SK-N-SH (cell line): ENCODE measurements at regions not wholly inside any gene's neighbourhood (a gene's known extent, or its start where the extent isn't known, plus 50 kb on each side); places are given as distances from the start of the nearest gene placed in this dataset.
"Not testable (repeated sequence)": the region's sequence is repeated elsewhere in the genome, so short reads cannot be mapped to it uniquely, and the experiment has no call there.

Experiments
- CHD2 ChIP-seq: fragments of 150-350 bp; IDR thresholded peaks from 2 replicates; pipeline ENCODE4 v1.6.1; 2018; ENCODE audit warnings: low read length; ENCODE audit not compliant: partially characterized antibody
- CTCF ChIP-seq: fragments of 200-600 bp; sonication (generic); IDR thresholded peaks from 2 replicates; pipeline ENCODE4 v1.6.1; 2017; ENCODE audit warnings: antibody characterized with exemption, mild to moderate bottlenecking, moderate library complexity
- EP300 ChIP-seq, 2 experiments: IDR thresholded peaks; 2 replicates each; pipeline versions ENCODE4 v1.4.0 to v1.6.1; 2012; ENCODE audit warnings: borderline replicate concordance in 1 of 2, low read depth in 1 of 2, low read length in 1 of 2
- EZH2phosphoT487 ChIP-seq: fragments of 200-600 bp; sonication (generic); IDR thresholded peaks from 2 replicates; pipeline ENCODE4 v1.6.1; 2017; ENCODE audit warnings: low read depth, mixed run types, mild to moderate bottlenecking, antibody characterized with exemption, moderate library complexity, borderline replicate concordance
- POLR2AphosphoS5 ChIP-seq: IDR thresholded peaks from 2 replicates; pipeline ENCODE4 v1.6.1; 2012; ENCODE audit warnings: low read depth, low read length
- REST ChIP-seq: IDR thresholded peaks from 2 replicates; pipeline ENCODE4 v1.6.1; 2012; ENCODE audit warnings: mild to moderate bottlenecking, low read depth, low read length, moderate library complexity
- SIN3A ChIP-seq: IDR thresholded peaks from 2 replicates; pipeline ENCODE4 v1.6.1; 2012; ENCODE audit warnings: low read depth, mild to moderate bottlenecking, low read length, moderate library complexity, borderline replicate concordance
- SMC3 ChIP-seq: IDR thresholded peaks from 2 replicates; pipeline ENCODE4 v1.6.1; 2012; ENCODE audit warnings: low read depth, low read length, improper control_type of control experiment
- TCF12 ChIP-seq: IDR thresholded peaks from 2 replicates; pipeline ENCODE4 v1.4.0; 2012
- TEAD4 ChIP-seq: IDR thresholded peaks from 2 replicates; pipeline ENCODE4 v1.4.0; 2012; ENCODE audit warnings: mild to moderate bottlenecking, borderline replicate concordance; ENCODE audit not compliant: insufficient read depth
- USF1 ChIP-seq: IDR thresholded peaks from 2 replicates; pipeline ENCODE4 v1.4.0; 2012; ENCODE audit warnings: low read depth, borderline replicate concordance
- YY1 ChIP-seq: IDR thresholded peaks from 2 replicates; pipeline ENCODE4 v1.4.0; 2012; ENCODE audit warnings: low read depth, mild to moderate bottlenecking

- TF ChIP-seq TEAD4; CTCF; TCF12; EP300 (IDR thresholded peaks at IDR 0.05; ENCODE audit: borderline replicate concordance in 1 of 2, low read depth in 1 of 2, low read length in 1 of 2); SIN3A; CHD2; USF1; POLR2AphosphoS5; YY1; REST; EZH2phosphoT487; SMC3: not testable (repeated sequence)
These were observed 54.9 kb upstream of the PTPN1 start for GRCh38 chr20:50455245-50455644.
